Renal cortex interstitium (tissue), 11 donors: ENCODE measurements at regions not wholly inside any gene's neighbourhood (a gene's known extent, or its start where the extent isn't known, plus 50 kb on each side); places are given as distances from the start of the nearest gene placed in this dataset.
"Not testable (repeated sequence)": the region's sequence is repeated elsewhere in the genome, so short reads cannot be mapped to it uniquely, and the experiment has no call there.

Source experiments
- DNase-seq, 11 donors: peaks; one replicate each; pipeline ENCODE4 v3.0.0-alpha.2; 2013; ENCODE audit warnings: low read depth in 9 of 11, low spot score in 4 of 11; ENCODE audit errors: extremely low read depth in 1 of 11

GRCh38 chr5:129294216-129294615 is 165.9 kb upstream of the ADAMTS19 start:
- not testable (repeated sequence) for DNase-seq

DNA sequence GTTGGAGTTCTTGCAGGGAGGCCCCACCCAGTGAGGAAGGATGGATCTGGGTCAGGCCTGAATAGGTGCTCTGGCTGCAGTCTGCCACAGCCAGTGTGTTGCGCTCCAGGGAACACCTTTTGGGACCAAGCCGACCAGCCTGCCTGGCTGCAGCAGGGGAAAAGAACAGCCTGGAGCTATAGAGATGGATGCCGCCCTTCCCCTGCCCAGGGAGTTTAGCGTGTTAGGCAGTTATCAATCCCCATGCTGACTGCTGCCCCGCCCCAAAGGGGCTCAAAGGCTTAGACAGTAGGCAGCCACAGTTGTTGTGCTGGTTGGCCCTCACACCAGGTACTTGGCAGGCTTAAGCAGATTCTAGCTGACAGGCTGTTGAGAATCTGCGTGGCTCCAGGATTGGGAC is 153.4 kb upstream of the ADAMTS19 start:
- DNase-seq, result no peak

DNA sequence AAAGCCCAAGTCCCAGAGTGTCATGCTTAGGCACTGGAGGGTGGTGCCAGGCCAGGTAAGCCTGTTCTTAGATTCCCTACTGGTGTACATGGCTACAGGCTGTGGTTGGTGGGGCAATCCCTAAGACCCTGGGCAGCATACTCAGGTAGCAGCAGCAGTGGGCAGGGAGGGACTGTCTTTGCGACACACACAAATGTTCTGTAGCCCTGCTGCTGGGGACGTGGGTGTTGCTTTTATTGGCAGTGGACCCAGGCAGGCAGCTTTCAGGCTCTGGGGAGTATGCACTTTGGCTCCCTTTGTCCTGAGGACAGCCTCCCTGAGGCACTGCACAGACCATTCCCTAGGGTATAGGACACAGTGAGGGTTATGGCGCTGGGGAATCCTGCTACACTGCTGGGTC is 137.1 kb upstream of the ADAMTS19 start:
- no peak for DNase-seq

DNA sequence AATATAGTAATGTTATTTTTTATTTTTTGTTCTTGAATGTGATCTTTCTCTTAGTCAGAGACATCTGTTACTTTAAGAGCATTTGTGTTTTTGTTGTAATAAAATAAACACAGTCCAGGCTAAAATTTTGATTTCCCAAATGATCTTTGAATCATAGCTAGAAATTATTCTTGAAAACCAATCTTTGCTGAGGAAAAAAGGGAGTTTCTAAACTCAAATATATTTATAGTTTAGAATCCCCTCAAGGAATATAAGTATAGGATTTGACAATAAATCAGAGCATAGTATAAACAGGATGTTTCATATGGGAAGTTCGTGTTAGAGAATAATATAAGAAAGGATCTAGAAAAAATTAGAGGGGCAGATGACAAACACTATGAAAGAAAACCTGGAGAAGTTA is 118.8 kb upstream of the ADAMTS19 start:
- DNase-seq, result no peak

GRCh38 chr5:129342796-129343195 is 117.3 kb upstream of the ADAMTS19 start:
- DNase-seq, result no peak

- peak in 1 of 11 donors; percentile 3 for DNase-seq
Measured at GRCh38 chr5:129345213-129345924, 114.7 kb upstream of the ADAMTS19 start.

- DNase-seq, result no peak
Measured at GRCh38 chr5:129356846-129357245, 103.3 kb upstream of the ADAMTS19 start.

GRCh38 chr5:129358069-129358468 is 102.0 kb upstream of the ADAMTS19 start:
- no peak for DNase-seq

GRCh38 chr5:129359450-129359849 is 100.6 kb upstream of the ADAMTS19 start:
- no peak for DNase-seq

DNA sequence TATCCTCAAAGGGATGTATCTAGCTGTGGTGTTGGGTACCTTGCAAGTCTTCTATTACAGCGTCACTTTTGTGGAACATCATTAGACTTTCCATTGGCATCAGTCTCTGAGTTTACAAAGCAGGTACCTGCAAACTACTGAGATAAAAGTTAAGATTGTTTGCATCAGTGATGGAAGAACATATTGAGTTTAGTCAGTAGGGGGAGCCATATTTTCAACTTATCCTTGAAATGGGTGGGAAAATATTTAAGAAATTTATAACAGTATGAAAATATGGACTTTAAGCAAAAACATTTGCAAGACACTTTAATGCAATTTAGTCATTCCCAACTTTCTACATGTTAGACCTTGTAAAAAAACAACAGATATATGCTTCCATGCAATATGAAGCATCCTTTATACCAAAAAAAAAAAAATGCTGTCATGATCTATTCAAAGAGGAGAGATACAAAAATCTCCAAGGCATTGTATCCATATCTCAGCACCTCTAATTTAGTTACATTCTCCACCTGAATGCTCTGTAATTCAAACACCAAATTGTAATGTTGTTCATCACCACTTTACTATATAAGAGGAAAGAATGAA is 98.6 kb upstream of the ADAMTS19 start:
- DNase-seq, result no peak

DNA sequence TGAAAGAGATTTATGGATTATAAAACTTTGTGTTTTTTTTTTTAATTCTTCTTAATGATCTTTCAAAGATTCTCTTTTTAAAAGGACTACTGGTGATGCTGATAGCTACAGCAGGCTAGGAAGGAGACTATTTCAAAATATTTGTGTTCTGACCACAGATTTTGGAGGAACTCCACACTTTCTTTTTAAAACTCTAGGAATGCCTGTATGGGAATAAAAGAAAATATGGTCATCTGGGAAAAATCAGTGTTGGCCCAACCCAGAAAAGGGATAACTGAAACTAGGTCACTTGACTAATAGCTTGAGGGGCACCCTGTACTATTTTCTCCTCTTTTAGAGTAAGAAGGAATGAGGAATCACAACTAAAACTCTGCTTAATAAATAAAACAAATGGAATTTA is 97.6 kb upstream of the ADAMTS19 start:
- no peak for DNase-seq

DNA sequence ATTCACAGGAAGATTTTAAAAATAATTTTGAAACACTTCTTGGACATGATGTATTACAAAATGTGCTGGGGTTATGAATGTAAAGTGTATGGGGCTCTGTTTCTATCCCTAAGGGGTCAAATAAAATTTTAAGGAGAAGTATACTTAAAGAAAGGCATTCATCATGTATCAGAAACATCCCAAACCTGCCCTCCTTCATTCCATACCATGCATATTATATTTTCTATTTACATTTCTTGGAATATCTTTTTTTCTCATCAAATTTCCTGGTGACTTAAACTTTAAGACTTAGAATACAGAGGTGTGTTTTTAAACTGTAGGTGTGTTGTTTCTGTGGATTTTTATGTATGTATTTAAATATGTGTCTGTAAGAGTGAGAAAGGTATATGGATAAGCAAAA is 96.1 kb upstream of the ADAMTS19 start:
- DNase-seq, result no peak

GRCh38 chr5:129367883-129368282 is 92.2 kb upstream of the ADAMTS19 start:
- no peak for DNase-seq

GRCh38 chr5:129372025-129372424 is 88.1 kb upstream of the ADAMTS19 start:
- no peak for DNase-seq

DNA sequence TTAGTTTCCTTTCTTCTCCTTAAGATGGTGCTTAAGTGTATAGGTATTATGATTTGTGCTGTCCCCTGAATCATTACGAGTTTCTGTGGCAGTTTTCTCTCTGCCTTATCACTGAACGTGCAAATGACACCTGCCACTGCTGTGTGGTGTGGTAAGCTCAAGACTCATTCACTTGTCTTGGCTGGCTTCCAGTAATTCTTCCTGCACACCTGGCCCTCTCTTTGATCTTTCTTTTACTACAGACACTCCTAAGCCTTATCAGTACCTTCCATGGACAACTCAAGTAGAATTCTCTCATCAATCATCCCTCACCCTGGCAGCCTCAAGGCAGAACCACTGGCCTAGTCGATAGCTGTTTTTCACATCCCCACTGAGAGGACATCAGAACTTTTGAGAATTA is 82.6 kb upstream of the ADAMTS19 start:
- DNase-seq, result no peak

GRCh38 chr5:129378961-129379360 is 81.1 kb upstream of the ADAMTS19 start:
- DNase-seq, result no peak

- DNase-seq, result no peak
Measured at GRCh38 chr5:129379406-129379805, 80.7 kb upstream of the ADAMTS19 start.

GRCh38 chr5:129382921-129383672 is 77.0 kb upstream of the ADAMTS19 start:
- no peak for DNase-seq

GRCh38 chr5:129384193-129384592 is 75.9 kb upstream of the ADAMTS19 start:
- no peak for DNase-seq

DNA sequence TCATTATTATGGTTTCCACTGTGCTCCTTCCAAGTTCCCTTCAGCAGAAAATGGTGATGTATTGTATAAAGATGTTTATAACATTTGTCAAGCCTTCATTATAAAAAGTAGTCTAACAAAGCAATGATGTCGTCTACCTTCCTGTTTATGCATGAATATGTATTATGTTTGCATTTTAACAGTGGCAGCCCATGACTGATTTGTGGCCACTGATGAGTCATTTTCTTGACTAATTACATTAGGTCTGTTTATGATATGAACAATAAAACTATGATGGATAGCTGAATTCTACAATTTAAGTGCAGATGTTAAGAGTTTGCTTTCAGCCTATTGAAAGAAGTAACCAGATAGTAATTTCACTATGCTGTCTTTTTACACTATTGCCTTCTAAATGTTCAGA is 75.4 kb upstream of the ADAMTS19 start:
- DNase-seq, result no peak
